OCI-LY3 (cell line): ENCODE measurements at regions not wholly inside any gene's neighbourhood (a gene's known extent, or its start where the extent isn't known, plus 50 kb on each side); places are given as distances from the start of the nearest gene placed in this dataset.

Source experiments
- CTCF ChIP-seq: fragments of 200-600, 300-600 bp; sonication (generic); IDR thresholded peaks from 2 replicates; pipeline ENCODE4 v1.5.1; 2014; ENCODE audit warnings: antibody characterized with exemption, low read length, low read depth
- EZH2phosphoT487 ChIP-seq: fragments of 200-600 bp; shearing (Covaris generic); IDR thresholded peaks from 2 replicates; pipeline ENCODE4 v1.6.1; 2018; ENCODE audit warnings: antibody characterized with exemption, mixed run types, low read depth

GRCh38 chr1:221611656-221612046 is 130.2 kb downstream of the DUSP10 start:
- no peak for TF ChIP-seq CTCF
- no peak for TF ChIP-seq EZH2phosphoT487
